HCT116 (cell line): ENCODE measurements at regions not wholly inside any gene's neighbourhood (a gene's known extent, or its start where the extent isn't known, plus 50 kb on each side); places are given as distances from the start of the nearest gene placed in this dataset.

ENCODE experiments used
- ATAC-seq: fragments of 200-7000 bp; cut with Tn5 transposase; 2 replicates; pipeline ENCODE4 v1.9.1; 2020; ENCODE audit warnings: mild to moderate bottlenecking, moderate library complexity
- BruUV-seq: library from RNA; stranded (reverse); fragments of 400-500 nt; replicated peaks from 2 replicates; lab custom pipeline; 2021; lab: Mats Ljungman, UMichigan
- CTCF ChIA-PET: fragments of 300-600 bp; sonication (Branson Sonifier 250); formaldehyde crosslinking; loops from one replicate; lab custom pipeline; 2021; ENCODE audit warnings: antibody characterized with exemption; lab: Charles Lee
- POLR2A ChIA-PET: fragments of 300-600, 350-600 bp; sonication (Branson Sonifier 250); formaldehyde crosslinking; loops from one replicate; lab custom pipeline; 2021; ENCODE audit warnings: antibody characterized with exemption; lab: Charles Lee
- RAD21 ChIA-PET, 2 experiments: fragments of 300-600 bp; sonication (Branson Sonifier 250); formaldehyde crosslinking; loops; one replicate each; lab custom pipeline; 2023; ENCODE audit warnings: low total read pairs in 2 of 2; ENCODE audit not compliant: uncharacterized antibody in 2 of 2, unreplicated experiment in 2 of 2, low non-redundant PET in 1 of 2; lab: Charles Lee
- DNase-seq: peaks from one replicate; pipeline ENCODE4 v3.0.0-alpha.2; 2010; ENCODE audit warnings: low read depth, low spot score
- H2AFZ ChIP-seq: fragments of 200-600 bp; shearing (Covaris generic), sonication (generic); 2 replicates; pipeline ENCODE4 v1.6.1; 2017; ENCODE audit warnings: low read depth, mixed run types, mixed read lengths, antibody characterized with exemption, low read length; ENCODE audit not compliant: poor library complexity, severe bottlenecking
- H3K27ac ChIP-seq: 2 replicates; pipeline ENCODE4 v1.5.1; 2012; ENCODE audit warnings: low read depth, low read length
- H3K27me3 ChIP-seq: fragments of 200-600 bp; sonication (generic); 2 replicates; pipeline ENCODE4 v1.6.1; 2016; ENCODE audit warnings: mixed run types, low read length, mixed read lengths; ENCODE audit not compliant: insufficient read depth
- H3K36me3 ChIP-seq, 2 experiments: fragments of 200-500 bp in 1 of 2; fragments of 200-600 bp in 1 of 2; sonication (Bioruptor generic) in 1 of 2; sonication (generic) in 1 of 2; 2 replicates each; pipeline versions ENCODE4 v1.5.1 to v1.6.1; 2014 to 2016; ENCODE audit warnings: low read length in 2 of 2, inconsistent platforms in 1 of 2, mixed read lengths in 1 of 2, mixed run types in 1 of 2; ENCODE audit not compliant: insufficient read depth in 2 of 2, control insufficient read depth in 1 of 2
- H3K4me1 ChIP-seq, 2 experiments: fragments of 200-600 bp in 1 of 2; sonication (generic) in 1 of 2; 2 replicates each; pipeline versions ENCODE4 v1.5.1 to v1.6.1; 2012 to 2017; ENCODE audit warnings: low read length in 2 of 2, inconsistent platforms in 1 of 2, mild to moderate bottlenecking in 1 of 2, mixed read lengths in 1 of 2, mixed run types in 1 of 2, moderate library complexity in 1 of 2; ENCODE audit not compliant: insufficient read depth in 2 of 2, control insufficient read depth in 1 of 2
- H3K4me2 ChIP-seq: fragments of 200-600 bp; sonication (generic); 2 replicates; pipeline ENCODE4 v1.6.1; 2017; ENCODE audit warnings: mixed run types, low read length, mixed read lengths
- H3K4me3 ChIP-seq, 2 experiments: fragments of 200-600 bp in 1 of 2; sonication (generic) in 1 of 2; replicated peaks in 1 of 2; 2 replicates each; pipeline ENCODE4 v1.5.1; 2011 to 2016; ENCODE audit warnings: low read length in 2 of 2, control low read depth in 1 of 2, low read depth in 1 of 2, mild to moderate bottlenecking in 1 of 2, mixed read lengths in 1 of 2, mixed run types in 1 of 2
- H3K79me2 ChIP-seq: fragments of 200-600 bp; sonication (generic); 2 replicates; pipeline ENCODE4 v1.6.1; 2017; ENCODE audit warnings: mild to moderate bottlenecking, mixed run types, low read length, moderate library complexity, mixed read lengths; ENCODE audit not compliant: insufficient read depth
- H3K9ac ChIP-seq: fragments of 200-600 bp; sonication (generic); 2 replicates; pipeline ENCODE4 v1.6.1; 2016; ENCODE audit warnings: low read length, mixed read lengths
- H3K9me2 ChIP-seq: fragments of 200-600 bp; sonication (generic), shearing (Covaris generic); 2 replicates; pipeline ENCODE4 v1.6.1; 2017; ENCODE audit warnings: mixed run types, mild to moderate bottlenecking, moderate library complexity; ENCODE audit not compliant: insufficient read depth
- H3K9me3 ChIP-seq, 2 experiments: fragments of 200-500 bp in 1 of 2; fragments of 200-600 bp in 1 of 2; sonication (Bioruptor generic) in 1 of 2; sonication (generic) in 1 of 2; 2 replicates each; pipeline ENCODE4 v1.6.1; 2014 to 2017; ENCODE audit warnings: low read length in 2 of 2, mixed read lengths in 2 of 2, inconsistent platforms in 1 of 2, low read depth in 1 of 2, mild to moderate bottlenecking in 1 of 2, mixed run types in 1 of 2, moderate library complexity in 1 of 2; ENCODE audit not compliant: control insufficient read depth in 1 of 2, insufficient read depth in 1 of 2
- H4K20me1 ChIP-seq: fragments of 200-600 bp; sonication (generic), shearing (Covaris generic); 2 replicates; pipeline ENCODE4 v1.6.1; 2017; ENCODE audit warnings: mixed run types, mild to moderate bottlenecking, moderate library complexity; ENCODE audit not compliant: insufficient read depth
- CTCF ChIP-seq, 3 experiments: fragments of 200-600 bp in 1 of 3; sonication (generic) in 1 of 3; IDR thresholded peaks in 2 of 3; conservative IDR thresholded peaks in 1 of 3; 2 replicates each; pipeline ENCODE4 v1.5.1; 2012 to 2017; ENCODE audit warnings: low read depth in 2 of 3, low read length in 2 of 3, antibody characterized with exemption in 1 of 3, borderline replicate concordance in 1 of 3, control low read depth in 1 of 3, mild to moderate bottlenecking in 1 of 3, mixed read lengths in 1 of 3, mixed run types in 1 of 3, moderate library complexity in 1 of 3; ENCODE audit not compliant: insufficient read depth in 1 of 3
- EGR1 ChIP-seq: IDR thresholded peaks from 2 replicates; pipeline ENCODE4 v1.6.1; 2012; ENCODE audit warnings: low read depth
- ELF1 ChIP-seq: IDR thresholded peaks from 2 replicates; pipeline ENCODE4 v1.6.1; 2012; ENCODE audit warnings: low read depth, borderline replicate concordance
- EZH2phosphoT487 ChIP-seq: fragments of 200-600 bp; IDR thresholded peaks from 2 replicates; pipeline ENCODE4 v1.6.1; 2018; ENCODE audit warnings: antibody characterized with exemption, borderline replicate concordance
- FOSL1 ChIP-seq: IDR thresholded peaks from 2 replicates; pipeline ENCODE4 v1.6.1; 2012; ENCODE audit warnings: low read depth
- JUND ChIP-seq: IDR thresholded peaks from 2 replicates; pipeline ENCODE4 v1.6.1; 2012
- MAX ChIP-seq: IDR thresholded peaks from 2 replicates; pipeline ENCODE4 v1.6.1; 2012
- POLR2A ChIP-seq: IDR thresholded peaks from 2 replicates; pipeline ENCODE4 v1.7.0; 2011; ENCODE audit warnings: borderline replicate concordance; ENCODE audit not compliant: insufficient read depth, insufficient read length; ENCODE audit errors: extremely low read depth
- POLR2AphosphoS5 ChIP-seq: IDR thresholded peaks from 2 replicates; pipeline ENCODE4 v1.6.1; 2011; ENCODE audit warnings: mild to moderate bottlenecking, low read depth, low read length, moderate library complexity
- RAD21 ChIP-seq: IDR thresholded peaks from 2 replicates; pipeline ENCODE4 v1.6.1; 2012; ENCODE audit warnings: low read depth, mild to moderate bottlenecking
- SRF ChIP-seq: IDR thresholded peaks from 2 replicates; pipeline ENCODE4 v1.6.1; 2012; ENCODE audit warnings: low read depth
- TCF7L2 ChIP-seq: IDR thresholded peaks from 2 replicates; pipeline ENCODE4 v1.7.0; 2011; ENCODE audit warnings: borderline replicate concordance, inconsistent platforms; ENCODE audit not compliant: insufficient read depth, insufficient read length; ENCODE audit errors: extremely low read depth
- ZFX ChIP-seq: fragments of 450-650 bp; IDR thresholded peaks from 2 replicates; pipeline ENCODE4 v1.6.1; 2017
- ZNF274 ChIP-seq: fragments of 200-500 bp; sonication (Bioruptor generic); IDR thresholded peaks from 2 replicates; pipeline ENCODE4 v1.6.1; 2014; ENCODE audit warnings: mild to moderate bottlenecking, low read depth, low read length, inconsistent platforms
- intact Hi-C: fragments of 100-400 bp; cut with micrococcal nuclease; formaldehyde crosslinking; loops from 2 replicates; pipeline ENCODE4 v1.10.0; 2022

- no peak for ATAC-seq
- RAD21 ChIA-PET = interaction anchor here in 1 of 2 experiments (0.6 kb wide), 1 partner anchor 146 kb away, joined by 3 read pairs; no protein-coding TSS in a partner anchor
- no peak overlapping the region for H3K9ac ChIP-seq
- H3K4me1 ChIP-seq = no peaks in the 10 kb centered on the region
- H3K4me3 ChIP-seq = no peak overlapping the region
- no peaks in the 10 kb centered on the region for H3K27me3 ChIP-seq
- H3K9me3 ChIP-seq = no peaks in the 10 kb centered on the region
- TF ChIP-seq POLR2A = no peak
- no peak for TF ChIP-seq TCF7L2
- TF ChIP-seq POLR2AphosphoS5 = no peak
- TF ChIP-seq, all 23 proteins: peak for 0
- no peaks in the 10 kb centered on the region for H3K9me2 ChIP-seq
- no peaks in the 10 kb centered on the region for H3K79me2 ChIP-seq
- no peak overlapping the region for H3K4me2 ChIP-seq
- peak overlapping the region; percentile 45 for H2AFZ ChIP-seq
- DNase-seq = no peak
- ChIA-PET POLR2A (no interaction called here), CTCF (no interaction called here)
- no peaks in the 10 kb centered on the region for H3K36me3 ChIP-seq
- intact Hi-C loops = no loop called here
- BruUV-seq = no TSS peak
- no peak overlapping the region for H3K27ac ChIP-seq
- H4K20me1 ChIP-seq = no peaks in the 10 kb centered on the region
Observed at GRCh38 chr13:68232351-68233130, 1002.4 kb upstream of the PCDH9 start.

- ChIA-PET RAD21 (no interaction called here), CTCF (no interaction called here), POLR2A (no interaction called here)
- BruUV-seq = no TSS peak
- no peaks in the 10 kb centered on the region for H3K36me3 ChIP-seq
- no peaks in the 10 kb centered on the region for H3K9me2 ChIP-seq
- intact Hi-C loops = no loop called here
- H3K9me3 ChIP-seq = no peaks in the 10 kb centered on the region; a peak in 1 of 4 replicates
- H4K20me1 ChIP-seq = no peaks in the 10 kb centered on the region; the same call in 1 of the 2 replicates
- DNase-seq = no peak
- TF ChIP-seq MAX = no peak
- TF ChIP-seq RAD21 = no peak
- TF ChIP-seq EGR1 = no peak
- no peak for TF ChIP-seq ZNF274
- TF ChIP-seq ELF1 = no peak
- TF ChIP-seq ZFX = no peak
- no peak for TF ChIP-seq JUND
- TF ChIP-seq CTCF (IDR thresholded peaks at IDR 0.05 in 2 of 3, conservative IDR thresholded peaks at IDR 0.05 in 1 of 3; ENCODE audit: borderline replicate concordance in 1 of 3, insufficient read depth in 1 of 3, low read depth in 2 of 3, low read length in 2 of 3) = no peak
- TF ChIP-seq POLR2AphosphoS5 = no peak
- no peak for TF ChIP-seq FOSL1
- TF ChIP-seq SRF = no peak
- no peak for TF ChIP-seq EZH2phosphoT487
- no peak overlapping the region for H2AFZ ChIP-seq
- H3K4me3 ChIP-seq = no peak overlapping the region
- H3K4me1 ChIP-seq = no peaks in the 10 kb centered on the region
- no peaks in the 10 kb centered on the region for H3K79me2 ChIP-seq
- no peak overlapping the region for H3K27ac ChIP-seq
- no peaks in the 10 kb centered on the region for H3K27me3 ChIP-seq
- H3K4me2 ChIP-seq = no peak overlapping the region
- ATAC-seq = no peak
- no peak overlapping the region for H3K9ac ChIP-seq
Observed at GRCh38 chr13:68214691-68215415, 984.7 kb upstream of the PCDH9 start.
